ENCODE measurements at regions not wholly inside any gene's neighbourhood (a gene's known extent, or its start where the extent isn't known, plus 50 kb on each side); places are given as distances from the start of the nearest gene placed in this dataset.
"Not testable (repeated sequence)": the region's sequence is repeated elsewhere in the genome, so short reads cannot be mapped to it uniquely, and the experiment has no call there.

DNA sequence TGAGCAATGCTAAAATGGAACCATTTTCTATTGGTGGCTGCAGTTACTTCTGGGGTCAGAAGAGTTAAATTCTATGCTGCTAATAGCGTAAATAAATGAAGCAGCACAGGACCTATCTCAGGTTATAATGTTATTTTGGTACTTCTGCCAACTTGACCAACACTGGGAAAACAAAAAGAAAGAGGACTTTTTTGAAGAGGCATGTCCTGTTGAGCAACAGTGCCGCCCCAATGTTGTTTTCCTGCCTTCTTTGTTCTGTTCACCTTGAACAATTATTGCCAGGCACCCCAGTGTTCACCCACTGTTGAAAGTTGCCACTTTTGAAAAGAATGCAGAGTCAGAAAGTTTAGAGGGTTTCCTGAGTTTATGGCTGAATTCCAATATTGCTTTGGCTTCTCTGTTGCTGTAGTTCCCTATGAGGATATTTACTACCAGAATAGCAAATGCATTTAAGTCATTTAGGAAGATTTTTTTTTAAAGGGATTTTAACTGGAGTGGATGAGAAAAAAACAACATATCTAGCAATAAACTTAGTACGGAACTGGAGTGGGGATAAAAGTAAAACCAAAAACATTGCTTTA is 679.0 kb upstream of the DPPA4 start:
- Mint-ChIP-seq H3K9me3 (no peaks in the 10 kb centered on the region; the same call in 1 of the 2 replicates), H3K27ac (no peak overlapping the region), H3K36me3 (ENCODE audit: low read depth) (no peaks in the 10 kb centered on the region), H3K27me3 (ENCODE audit: insufficient read depth) (no peaks in the 10 kb centered on the region), H3K4me1 (ENCODE audit: low read depth) (peaks cover 6% of the 10 kb centered on the region; the same call in 1 of the 2 replicates), H3K4me3 (peak overlapping the region; percentile 36; the same call in 1 of the 2 replicates)
- DNase-seq = no peak
- TF ChIP-seq, protein P1, sequence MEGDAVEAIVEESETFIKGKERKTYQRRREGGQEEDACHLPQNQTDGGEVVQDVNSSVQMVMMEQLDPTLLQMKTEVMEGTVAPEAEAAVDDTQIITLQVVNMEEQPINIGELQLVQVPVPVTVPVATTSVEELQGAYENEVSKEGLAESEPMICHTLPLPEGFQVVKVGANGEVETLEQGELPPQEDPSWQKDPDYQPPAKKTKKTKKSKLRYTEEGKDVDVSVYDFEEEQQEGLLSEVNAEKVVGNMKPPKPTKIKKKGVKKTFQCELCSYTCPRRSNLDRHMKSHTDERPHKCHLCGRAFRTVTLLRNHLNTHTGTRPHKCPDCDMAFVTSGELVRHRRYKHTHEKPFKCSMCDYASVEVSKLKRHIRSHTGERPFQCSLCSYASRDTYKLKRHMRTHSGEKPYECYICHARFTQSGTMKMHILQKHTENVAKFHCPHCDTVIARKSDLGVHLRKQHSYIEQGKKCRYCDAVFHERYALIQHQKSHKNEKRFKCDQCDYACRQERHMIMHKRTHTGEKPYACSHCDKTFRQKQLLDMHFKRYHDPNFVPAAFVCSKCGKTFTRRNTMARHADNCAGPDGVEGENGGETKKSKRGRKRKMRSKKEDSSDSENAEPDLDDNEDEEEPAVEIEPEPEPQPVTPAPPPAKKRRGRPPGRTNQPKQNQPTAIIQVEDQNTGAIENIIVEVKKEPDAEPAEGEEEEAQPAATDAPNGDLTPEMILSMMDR (IDR thresholded peaks at IDR 0.05) = no peak

DNA sequence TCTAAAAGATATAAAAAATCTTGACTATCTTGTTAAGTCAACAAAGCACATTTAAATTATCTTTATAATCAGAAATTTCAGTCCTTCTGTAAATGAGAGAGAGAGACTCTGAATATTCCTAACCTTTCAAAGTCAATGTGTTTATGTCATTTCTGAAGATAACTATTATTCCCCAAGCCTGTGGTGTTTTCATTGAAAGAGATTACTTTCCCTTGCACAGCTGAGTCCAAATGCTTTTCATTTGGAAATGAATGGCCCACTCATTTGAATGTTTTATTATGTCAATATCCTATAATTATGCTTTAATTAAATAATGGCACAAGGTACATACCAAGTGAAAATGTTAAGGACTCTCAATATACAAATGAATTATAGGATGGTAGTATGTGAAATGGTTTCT is 680.0 kb upstream of the DPPA4 start:
- TF ChIP-seq, protein P1 (IDR thresholded peaks at IDR 0.05) = no peak
- Mint-ChIP-seq H3K4me1 (ENCODE audit: low read depth) (peaks cover 7% of the 10 kb centered on the region; the same call in 1 of the 2 replicates), H3K4me3 (no peak overlapping the region), H3K27ac (no peak overlapping the region), H3K27me3 (ENCODE audit: insufficient read depth) (no peaks in the 10 kb centered on the region), H3K9me3 (no peaks in the 10 kb centered on the region), H3K36me3 (ENCODE audit: low read depth) (no peaks in the 10 kb centered on the region)
- no peak for DNase-seq

DNA sequence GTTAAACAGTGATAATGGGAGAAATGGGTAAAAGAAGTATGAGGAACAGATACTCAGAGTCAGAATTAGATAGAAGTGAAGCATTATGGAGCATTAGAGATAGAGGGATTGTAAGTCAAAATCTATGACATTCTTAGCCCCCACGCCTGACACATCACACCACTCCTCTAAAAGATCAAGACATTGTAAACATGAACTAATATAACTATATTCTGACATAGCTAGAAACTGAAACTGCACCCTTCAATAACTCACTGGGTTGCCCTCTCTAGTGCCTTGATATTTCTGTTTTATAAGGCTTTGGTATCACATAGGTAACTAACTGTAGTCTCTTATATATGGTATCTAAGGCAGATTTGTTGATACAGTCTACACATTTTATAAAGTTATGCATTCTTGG is 684.3 kb upstream of the DPPA4 start:
- Mint-ChIP-seq H3K27ac (no peak overlapping the region), H3K36me3 (ENCODE audit: low read depth) (0 out of 2 replicates have a peak, but pooled peaks cover 6% of the 10 kb centered on the region), H3K9me3 (no peaks in the 10 kb centered on the region; the same call in 1 of the 2 replicates), H3K27me3 (ENCODE audit: insufficient read depth) (no peaks in the 10 kb centered on the region), H3K4me3 (no peak overlapping the region), H3K4me1 (ENCODE audit: low read depth) (peaks cover 22% of the 10 kb centered on the region)
- TF ChIP-seq, protein P1 (IDR thresholded peaks at IDR 0.05) = no peak
- DNase-seq = no peak

DNA sequence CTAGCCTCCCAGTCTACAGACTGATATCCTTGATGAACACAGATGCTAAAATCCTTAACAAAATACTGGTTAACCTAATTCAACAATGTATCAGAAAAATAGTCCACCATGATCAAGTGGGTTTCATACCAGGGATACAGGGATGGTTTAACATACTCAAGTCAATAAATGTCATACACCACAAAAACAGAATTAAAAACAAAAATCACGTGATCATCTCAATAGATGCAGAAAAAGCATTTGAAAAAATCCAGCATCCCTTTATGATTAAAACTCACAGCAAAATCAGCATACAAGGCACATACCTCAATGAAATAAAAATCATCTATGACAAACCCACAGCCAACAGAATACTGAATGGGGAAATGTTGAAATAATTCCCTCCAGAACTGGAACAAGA is 685.7 kb upstream of the DPPA4 start:
- H3K27ac Mint-ChIP-seq; H3K36me3 Mint-ChIP-seq (ENCODE audit: low read depth); H3K9me3 Mint-ChIP-seq; H3K27me3 Mint-ChIP-seq (ENCODE audit: insufficient read depth); H3K4me3 Mint-ChIP-seq; DNase-seq: not testable (repeated sequence)
- peaks cover 30% of the 10 kb centered on the region for H3K4me1 Mint-ChIP-seq (ENCODE audit: low read depth)

DNA sequence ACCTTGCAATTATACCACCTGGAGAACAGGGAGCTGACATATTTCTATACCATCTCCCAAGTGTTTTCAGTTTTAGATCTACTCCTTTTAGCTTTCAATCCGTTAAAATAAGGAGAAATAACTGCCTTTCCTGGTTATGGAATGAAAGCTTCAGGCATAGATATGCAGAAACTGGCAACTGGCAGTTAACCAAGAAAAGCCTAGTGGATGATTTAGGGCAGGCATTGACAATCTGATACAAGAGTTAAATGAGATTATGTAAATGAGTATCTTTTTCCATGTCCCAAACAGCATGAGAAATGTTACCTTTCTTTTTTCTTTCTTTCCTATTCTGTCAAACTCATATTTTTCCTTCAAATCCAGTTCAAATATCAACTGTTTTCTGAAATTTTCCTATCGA is 689.1 kb upstream of the DPPA4 start:
- TF ChIP-seq, protein P1 (IDR thresholded peaks at IDR 0.05) = no peak
- Mint-ChIP-seq H3K9me3 (no peaks in the 10 kb centered on the region; the same call in 1 of the 2 replicates), H3K4me3 (no peak overlapping the region), H3K4me1 (ENCODE audit: low read depth) (peaks cover 35% of the 10 kb centered on the region), H3K36me3 (ENCODE audit: low read depth) (peaks cover 6% of the 10 kb centered on the region; the same call in 1 of the 2 replicates), H3K27me3 (ENCODE audit: insufficient read depth) (no peaks in the 10 kb centered on the region), H3K27ac (no peak overlapping the region)
- no peak for DNase-seq

DNA sequence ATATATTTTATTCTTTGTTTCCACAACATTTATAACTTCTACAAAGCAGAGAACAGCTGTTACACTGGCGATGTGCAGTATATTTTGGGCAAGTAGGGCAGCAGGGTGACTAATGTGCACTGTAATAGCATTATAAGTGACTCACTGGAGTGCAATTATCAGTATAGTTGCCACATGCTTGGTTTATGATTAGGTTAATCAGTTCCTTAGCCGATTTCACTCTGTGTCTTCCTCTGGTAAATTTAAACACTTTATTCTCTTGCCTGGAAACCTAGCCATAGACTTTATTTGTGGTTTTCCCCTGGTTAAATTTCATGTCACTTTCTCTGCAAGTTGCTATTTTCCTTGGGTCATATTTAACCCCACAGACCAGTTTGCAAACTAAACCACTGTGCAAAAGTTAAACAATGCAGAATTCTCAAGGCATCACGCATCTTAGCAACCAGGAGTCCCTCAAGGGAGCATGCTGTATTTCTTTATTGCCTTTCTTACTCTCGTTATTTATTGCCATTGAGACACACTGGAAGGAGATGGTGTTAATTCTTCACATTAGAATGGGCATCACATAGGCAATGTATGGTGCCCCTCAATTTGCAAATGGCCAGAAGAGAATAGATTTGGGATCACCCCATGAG is 690.2 kb upstream of the DPPA4 start:
- peak; percentile 74 for DNase-seq
- Mint-ChIP-seq H3K4me3 (peak overlapping the region; percentile 6; the same call in 1 of the 2 replicates), H3K27me3 (ENCODE audit: insufficient read depth) (no peaks in the 10 kb centered on the region), H3K36me3 (ENCODE audit: low read depth) (peaks cover 5% of the 10 kb centered on the region; the same call in 1 of the 2 replicates), H3K9me3 (no peaks in the 10 kb centered on the region; the same call in 1 of the 2 replicates), H3K4me1 (ENCODE audit: low read depth) (peaks cover 30% of the 10 kb centered on the region), H3K27ac (peak overlapping the region; percentile 48; the same call in 1 of the 2 replicates)
- TF ChIP-seq, protein P1 (IDR thresholded peaks at IDR 0.05) = no peak

Data from HFFc6 (cell line).